ENCODE measurements at regions not wholly inside any gene's neighbourhood (a gene's known extent, or its start where the extent isn't known, plus 50 kb on each side); places are given as distances from the start of the nearest gene placed in this dataset.
A peak's percentile ranks its signal among the peaks of the same experiment; 100 is the strongest.

- Histone ChIP-seq H3K27ac (no peak overlapping the region), H3K4me3 (no peak overlapping the region), H3K4me1 (no peaks in the 10 kb centered on the region), H3K27me3 (no peaks in the 10 kb centered on the region), H3K9me3 (no peaks in the 10 kb centered on the region), H3K36me3 (no peaks in the 10 kb centered on the region)
- intact Hi-C loops (cut with DNase I): loop anchor here in 1 of 10 donors (10.0 kb wide), 1 partner anchor 64 kb away; no protein-coding TSS in a partner anchor
- 98 to 100% methylated on average over 1 of the region's 1 CpG for WGBS, 2 donors
- ATAC-seq (no peak), DNase-seq (no peak)
- TF ChIP-seq CTCF (IDR thresholded peaks at IDR 0.05): no peak
These were observed 152.2 kb upstream of the SLC24A5 start for GRCh38 chr15:47968593-47968992.

- Histone ChIP-seq H3K9me3 (no peaks in the 10 kb centered on the region), H3K4me1 (no peaks in the 10 kb centered on the region), H3K36me3 (no peaks in the 10 kb centered on the region), H3K4me3 (no peak overlapping the region), H3K27ac (no peak overlapping the region), H3K27me3 (no peaks in the 10 kb centered on the region)
- no peak for DNase-seq
- TF ChIP-seq CTCF (IDR thresholded peaks at IDR 0.05): no peak
- ATAC-seq: no peak
- intact Hi-C loops (cut with DNase I): no loop called here
- 84 to 94% methylated on average over 4 of the region's 4 CpGs for WGBS, 2 donors
These were observed 149.2 kb upstream of the SLC24A5 start for GRCh38 chr15:47971637-47972036.

GRCh38 chr15:47972738-47973137 lies 148.1 kb upstream of the SLC24A5 start:
- intact Hi-C loops (cut with DNase I): no loop called here
- WGBS, 2 donors: 67 to 74% methylated on average over 3 of the region's 3 CpGs
- no peak for DNase-seq
- TF ChIP-seq CTCF (IDR thresholded peaks at IDR 0.05): no peak
- no peaks in the 10 kb centered on the region for H3K9me3 ChIP-seq
- H3K36me3 ChIP-seq: no peaks in the 10 kb centered on the region
- no peak for ATAC-seq
- no peak overlapping the region for H3K4me3 ChIP-seq
- H3K27ac ChIP-seq: no peak overlapping the region
- H3K4me1 ChIP-seq: no peaks in the 10 kb centered on the region
- H3K27me3 ChIP-seq: no peaks in the 10 kb centered on the region

GRCh38 chr15:47974724-47975123 lies 146.1 kb upstream of the SLC24A5 start:
- TF ChIP-seq CTCF (IDR thresholded peaks at IDR 0.05): no peak
- intact Hi-C loops (cut with DNase I): no loop called here
- Histone ChIP-seq H3K9me3 (no peaks in the 10 kb centered on the region), H3K4me3 (no peak overlapping the region), H3K4me1 (no peaks in the 10 kb centered on the region), H3K36me3 (no peaks in the 10 kb centered on the region), H3K27me3 (no peaks in the 10 kb centered on the region), H3K27ac (no peak overlapping the region)
- ATAC-seq (peak in 7 of 8 donors; percentile 58 to 89 (median 83)), DNase-seq (peak in 1 of 2 donors; percentile 6)
- 43 to 56% methylated on average over 1 of the region's 1 CpG for WGBS, 2 donors

GRCh38 chr15:47975427-47975826 lies 145.4 kb upstream of the SLC24A5 start:
- Histone ChIP-seq H3K27me3 (no peaks in the 10 kb centered on the region), H3K9me3 (no peaks in the 10 kb centered on the region), H3K27ac (no peak overlapping the region), H3K4me3 (no peak overlapping the region), H3K4me1 (no peaks in the 10 kb centered on the region), H3K36me3 (no peaks in the 10 kb centered on the region)
- intact Hi-C loops (cut with DNase I): no loop called here
- TF ChIP-seq CTCF (IDR thresholded peaks at IDR 0.05): no peak
- no peak for ATAC-seq
- no peak for DNase-seq

Measured in heart right ventricle (tissue), 16 donors.